ENCODE measurements at regions not wholly inside any gene's neighbourhood (a gene's known extent, or its start where the extent isn't known, plus 50 kb on each side); places are given as distances from the start of the nearest gene placed in this dataset.

DNA sequence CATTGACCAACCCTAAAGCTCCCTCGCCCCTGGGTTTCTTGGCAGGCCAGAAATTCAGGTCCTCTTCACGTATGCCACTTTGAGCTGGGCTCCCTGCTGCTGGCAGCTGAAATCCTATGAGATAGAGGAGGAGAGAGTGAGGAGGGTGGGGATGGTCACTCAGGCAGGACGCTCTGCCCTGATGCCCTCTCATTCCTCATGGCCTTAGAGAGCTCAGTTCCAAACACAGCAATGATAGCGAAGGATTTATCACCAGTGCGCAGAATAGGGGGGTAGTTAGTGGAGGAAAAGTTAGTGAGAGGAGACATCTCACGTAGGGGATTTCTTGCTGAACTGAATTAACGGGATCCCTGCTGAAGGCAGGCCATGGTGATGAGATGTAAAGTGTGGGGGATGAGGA is 84.2 kb upstream of the PMEPA1 start:
- 92 to 93% methylated on average over 7 of the region's 7 CpGs for WGBS, 2 experiments
- H3K4me1 ChIP-seq (ENCODE audit: control insufficient read depth, insufficient read depth, low read length) = no peaks in the 10 kb centered on the region
- H3K4me3 ChIP-seq (ENCODE audit: insufficient read depth, low read depth, low read length) = no peak overlapping the region
- no peak overlapping the region for H3K27ac ChIP-seq (ENCODE audit: insufficient read depth, low read depth, low read length, poor library complexity, severe bottlenecking)
- H3K36me3 ChIP-seq (ENCODE audit: control insufficient read depth, insufficient read depth, low read length) = no peaks in the 10 kb centered on the region
- no peaks in the 10 kb centered on the region for H3K27me3 ChIP-seq (ENCODE audit: control insufficient read depth, insufficient read depth, low read length, poor library complexity, severe bottlenecking)
- H3K9me3 ChIP-seq (ENCODE audit: control insufficient read depth, low read length) = no peaks in the 10 kb centered on the region

DNA sequence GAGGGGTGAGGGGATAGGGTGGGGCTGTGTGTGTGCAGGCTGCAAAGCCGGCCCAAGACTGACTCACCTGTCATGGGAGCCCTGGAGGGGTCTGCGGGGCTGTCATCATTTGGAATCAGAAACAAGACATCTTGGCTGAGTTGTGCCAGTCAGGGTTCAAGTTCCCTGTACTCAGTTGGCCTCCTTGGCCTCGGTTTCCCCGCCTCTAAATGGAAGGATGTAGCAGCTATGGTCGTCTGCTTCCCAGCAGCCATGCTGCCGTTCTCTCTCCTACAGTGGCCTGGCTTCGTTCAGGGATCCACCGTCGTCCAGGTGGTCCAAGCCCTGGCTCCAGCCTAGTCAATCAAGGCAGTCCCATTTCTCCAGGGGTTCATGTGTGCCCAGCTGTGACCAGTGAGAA is 83.6 kb upstream of the PMEPA1 start:
- Histone ChIP-seq H3K4me1 (ENCODE audit: control insufficient read depth, insufficient read depth, low read length) (no peaks in the 10 kb centered on the region), H3K9me3 (ENCODE audit: control insufficient read depth, low read length) (no peaks in the 10 kb centered on the region), H3K27me3 (ENCODE audit: control insufficient read depth, insufficient read depth, low read length, poor library complexity, severe bottlenecking) (no peaks in the 10 kb centered on the region), H3K27ac (ENCODE audit: insufficient read depth, low read depth, low read length, poor library complexity, severe bottlenecking) (no peak overlapping the region), H3K4me3 (ENCODE audit: insufficient read depth, low read depth, low read length) (no peak overlapping the region), H3K36me3 (ENCODE audit: control insufficient read depth, insufficient read depth, low read length) (no peaks in the 10 kb centered on the region)
- 93 to 97% methylated on average over 9 of the region's 9 CpGs for WGBS, 2 experiments

DNA sequence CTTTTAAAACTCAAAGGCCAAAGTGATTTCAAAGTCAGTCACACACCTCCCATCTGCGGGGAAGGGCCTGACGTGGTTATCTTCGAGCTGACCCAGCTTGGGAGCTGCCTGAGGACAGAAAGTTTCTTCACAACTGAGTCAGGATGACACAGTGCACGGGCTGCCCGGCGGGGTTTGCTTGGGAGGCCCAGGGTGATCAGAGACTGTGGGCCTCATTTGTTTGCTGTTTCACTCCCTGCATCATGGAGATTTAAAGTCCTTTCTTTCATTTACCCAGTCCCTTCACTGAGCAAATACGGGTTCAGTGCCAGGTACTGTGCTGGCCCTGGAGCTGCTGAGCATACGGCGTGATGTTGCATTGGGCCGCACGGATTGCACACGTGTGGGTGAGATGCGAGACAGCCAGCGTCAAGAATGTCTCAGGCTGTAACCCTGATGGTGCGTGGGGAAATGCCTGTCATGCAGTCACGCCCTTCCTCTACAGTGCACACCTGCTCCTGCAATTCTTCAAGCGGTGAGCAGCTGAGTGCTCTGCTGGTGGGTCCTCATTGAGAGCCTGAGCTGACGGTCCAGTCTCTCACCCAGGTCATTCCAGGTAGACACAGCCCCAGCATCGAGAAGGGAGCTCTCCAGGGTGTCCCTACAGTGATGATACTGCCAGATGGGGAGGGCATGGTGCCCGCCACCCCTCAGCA is 82.7 kb upstream of the PMEPA1 start:
- WGBS, 2 experiments = 85 to 86% methylated on average over 20 of the region's 20 CpGs
- no peaks in the 10 kb centered on the region for H3K27me3 ChIP-seq (ENCODE audit: control insufficient read depth, insufficient read depth, low read length, poor library complexity, severe bottlenecking)
- H3K27ac ChIP-seq (ENCODE audit: insufficient read depth, low read depth, low read length, poor library complexity, severe bottlenecking) = no peak overlapping the region
- no peak overlapping the region for H3K4me3 ChIP-seq (ENCODE audit: insufficient read depth, low read depth, low read length)
- no peaks in the 10 kb centered on the region for H3K9me3 ChIP-seq (ENCODE audit: control insufficient read depth, low read length)
- no peaks in the 10 kb centered on the region for H3K4me1 ChIP-seq (ENCODE audit: control insufficient read depth, insufficient read depth, low read length)
- H3K36me3 ChIP-seq (ENCODE audit: control insufficient read depth, insufficient read depth, low read length) = no peaks in the 10 kb centered on the region

GRCh38 chr20:57791966-57792365 is 82.2 kb upstream of the PMEPA1 start:
- WGBS, 2 experiments = 83 to 87% methylated on average over 8 of the region's 8 CpGs
- Histone ChIP-seq H3K36me3 (ENCODE audit: control insufficient read depth, insufficient read depth, low read length) (no peaks in the 10 kb centered on the region), H3K4me3 (ENCODE audit: insufficient read depth, low read depth, low read length) (no peak overlapping the region), H3K9me3 (ENCODE audit: control insufficient read depth, low read length) (no peaks in the 10 kb centered on the region), H3K4me1 (ENCODE audit: control insufficient read depth, insufficient read depth, low read length) (no peaks in the 10 kb centered on the region), H3K27me3 (ENCODE audit: control insufficient read depth, insufficient read depth, low read length, poor library complexity, severe bottlenecking) (no peaks in the 10 kb centered on the region), H3K27ac (ENCODE audit: insufficient read depth, low read depth, low read length, poor library complexity, severe bottlenecking) (no peak overlapping the region)

DNA sequence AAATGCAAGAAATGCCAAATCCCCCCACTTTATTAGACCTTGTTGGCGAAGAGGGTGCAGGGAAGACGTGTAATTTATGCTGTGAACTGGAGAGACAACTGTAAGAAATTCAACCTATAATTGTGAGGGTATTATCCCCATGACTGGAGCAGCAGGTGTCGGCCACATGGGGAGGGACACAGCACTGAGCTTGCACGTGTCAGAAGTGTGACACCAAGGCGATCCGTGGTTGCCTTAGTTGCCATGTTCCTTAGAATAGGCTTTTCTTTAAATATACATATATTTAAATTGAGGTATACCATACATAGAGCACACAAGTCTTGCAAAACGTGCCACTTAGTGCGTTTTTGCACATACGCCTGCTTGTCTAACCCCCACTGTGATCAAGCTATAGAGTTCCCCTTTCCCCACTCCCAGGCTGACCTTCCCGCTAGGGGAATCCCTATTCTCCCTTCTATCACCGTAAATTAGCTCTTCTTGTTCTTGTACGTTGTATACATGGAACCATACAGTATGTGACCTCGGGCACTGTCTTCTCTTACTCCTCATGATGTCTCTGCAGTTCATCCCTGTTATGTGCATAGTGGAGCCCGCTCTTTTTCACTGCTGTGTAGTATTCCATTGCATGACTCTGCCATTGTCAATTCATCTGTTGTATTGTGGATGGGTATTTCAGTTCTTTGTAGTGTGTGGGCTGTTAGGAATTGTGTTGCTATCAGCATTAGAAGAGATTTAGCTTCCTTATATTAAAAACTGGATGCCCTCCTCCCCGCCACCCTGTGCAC is 81.6 kb upstream of the PMEPA1 start:
- Histone ChIP-seq H3K27ac (ENCODE audit: insufficient read depth, low read depth, low read length, poor library complexity, severe bottlenecking) (no peak overlapping the region), H3K36me3 (ENCODE audit: control insufficient read depth, insufficient read depth, low read length) (no peaks in the 10 kb centered on the region), H3K27me3 (ENCODE audit: control insufficient read depth, insufficient read depth, low read length, poor library complexity, severe bottlenecking) (no peaks in the 10 kb centered on the region), H3K4me1 (ENCODE audit: control insufficient read depth, insufficient read depth, low read length) (no peaks in the 10 kb centered on the region), H3K4me3 (ENCODE audit: insufficient read depth, low read depth, low read length) (no peak overlapping the region), H3K9me3 (ENCODE audit: control insufficient read depth, low read length) (no peaks in the 10 kb centered on the region)
- WGBS, 2 experiments = 92 to 95% methylated on average over 12 to 14 of the region's 15 CpGs

- H3K36me3 ChIP-seq (ENCODE audit: control insufficient read depth, insufficient read depth, low read length) = no peaks in the 10 kb centered on the region
- no peaks in the 10 kb centered on the region for H3K9me3 ChIP-seq (ENCODE audit: control insufficient read depth, low read length)
- H3K27ac ChIP-seq (ENCODE audit: insufficient read depth, low read depth, low read length, poor library complexity, severe bottlenecking) = no peak overlapping the region
- WGBS, 2 experiments = 89 to 90% methylated on average over 8 of the region's 8 CpGs
- no peaks in the 10 kb centered on the region for H3K27me3 ChIP-seq (ENCODE audit: control insufficient read depth, insufficient read depth, low read length, poor library complexity, severe bottlenecking)
- no peak overlapping the region for H3K4me3 ChIP-seq (ENCODE audit: insufficient read depth, low read depth, low read length)
- no peaks in the 10 kb centered on the region for H3K4me1 ChIP-seq (ENCODE audit: control insufficient read depth, insufficient read depth, low read length)
These were observed 80.4 kb upstream of the PMEPA1 start for GRCh38 chr20:57790176-57790575.

- Histone ChIP-seq H3K36me3 (ENCODE audit: control insufficient read depth, insufficient read depth, low read length) (no peaks in the 10 kb centered on the region), H3K27me3 (ENCODE audit: control insufficient read depth, insufficient read depth, low read length, poor library complexity, severe bottlenecking) (no peaks in the 10 kb centered on the region)
- WGBS, 2 experiments = 93% methylated on average over 19 of the region's 19 CpGs
These were observed 79.3 kb upstream of the PMEPA1 start for GRCh38 chr20:57788936-57789613.

GRCh38 chr20:57787990-57788781 is 78.4 kb upstream of the PMEPA1 start:
- H3K9me3 ChIP-seq (ENCODE audit: control insufficient read depth, low read length) = no peaks in the 10 kb centered on the region
- no peaks in the 10 kb centered on the region for H3K36me3 ChIP-seq (ENCODE audit: control insufficient read depth, insufficient read depth, low read length)
- no peaks in the 10 kb centered on the region for H3K27me3 ChIP-seq (ENCODE audit: control insufficient read depth, insufficient read depth, low read length, poor library complexity, severe bottlenecking)
- H3K4me3 ChIP-seq (ENCODE audit: insufficient read depth, low read depth, low read length) = no peak overlapping the region
- no peak overlapping the region for H3K27ac ChIP-seq (ENCODE audit: insufficient read depth, low read depth, low read length, poor library complexity, severe bottlenecking)
- no peaks in the 10 kb centered on the region for H3K4me1 ChIP-seq (ENCODE audit: control insufficient read depth, insufficient read depth, low read length)
- WGBS, 2 experiments = 90 to 91% methylated on average over 17 of the region's 17 CpGs

More at GRCh38 chr20:57788936-57789613, 79.3 kb upstream of the PMEPA1 start:
- no peaks in the 10 kb centered on the region for H3K4me1 ChIP-seq (ENCODE audit: control insufficient read depth, insufficient read depth, low read length)
- no peak overlapping the region for H3K4me3 ChIP-seq (ENCODE audit: insufficient read depth, low read depth, low read length)
- no peak overlapping the region for H3K27ac ChIP-seq (ENCODE audit: insufficient read depth, low read depth, low read length, poor library complexity, severe bottlenecking)
- H3K9me3 ChIP-seq (ENCODE audit: control insufficient read depth, low read length) = no peaks in the 10 kb centered on the region

- H3K27me3 ChIP-seq (ENCODE audit: control insufficient read depth, insufficient read depth, low read length, poor library complexity, severe bottlenecking) = no peaks in the 10 kb centered on the region
- no peaks in the 10 kb centered on the region for H3K9me3 ChIP-seq (ENCODE audit: control insufficient read depth, low read length)
- WGBS, 2 experiments = 91 to 93% methylated on average over 9 of the region's 10 CpGs
- H3K36me3 ChIP-seq (ENCODE audit: control insufficient read depth, insufficient read depth, low read length) = no peaks in the 10 kb centered on the region
- no peak overlapping the region for H3K27ac ChIP-seq (ENCODE audit: insufficient read depth, low read depth, low read length, poor library complexity, severe bottlenecking)
- no peaks in the 10 kb centered on the region for H3K4me1 ChIP-seq (ENCODE audit: control insufficient read depth, insufficient read depth, low read length)
- no peak overlapping the region for H3K4me3 ChIP-seq (ENCODE audit: insufficient read depth, low read depth, low read length)
These were observed 77.6 kb upstream of the PMEPA1 start for GRCh38 chr20:57787151-57787989.

All from ectodermal cell (in vitro differentiated cells).